GM12864 (cell line): ENCODE measurements at regions not wholly inside any gene's neighbourhood (a gene's known extent, or its start where the extent isn't known, plus 50 kb on each side); places are given as distances from the start of the nearest gene placed in this dataset.

Experiments used
- DNase-seq: peaks from one replicate; pipeline ENCODE4 v3.0.0-alpha.2; 2011; ENCODE audit warnings: low read depth
- H3K4me3 ChIP-seq: 2 replicates; pipeline ENCODE4 v1.5.1; 2011; ENCODE audit warnings: mild to moderate bottlenecking, low read depth, low read length, control low read depth
- CTCF ChIP-seq: IDR thresholded peaks from 2 replicates; pipeline ENCODE4 v1.5.1; 2011; ENCODE audit warnings: low read depth, mild to moderate bottlenecking, moderate library complexity, low read length, control low read depth, inconsistent platforms; ENCODE audit errors: missing control alignments

GRCh38 chr18:40108596-40108995, 1846.4 kb upstream of the PIK3C3 start:
- no peak for TF ChIP-seq CTCF
- no peak for DNase-seq

GRCh38 chr18:40102903-40103302, 1852.1 kb upstream of the PIK3C3 start:
- no peak for TF ChIP-seq CTCF
- DNase-seq = no peak
- H3K4me3 ChIP-seq = no peak overlapping the region

More at GRCh38 chr18:40108596-40108995, 1846.4 kb upstream of the PIK3C3 start:
- no peak overlapping the region for H3K4me3 ChIP-seq

GRCh38 chr18:40099641-40100040, 1855.4 kb upstream of the PIK3C3 start:
- TF ChIP-seq CTCF = no peak
- no peak for DNase-seq
- no peak overlapping the region for H3K4me3 ChIP-seq

GRCh38 chr18:40096675-40097074, 1858.4 kb upstream of the PIK3C3 start:
- no peak for TF ChIP-seq CTCF
- no peak overlapping the region for H3K4me3 ChIP-seq
- no peak for DNase-seq

GRCh38 chr18:40094441-40094840, 1860.6 kb upstream of the PIK3C3 start:
- no peak for DNase-seq
- no peak overlapping the region for H3K4me3 ChIP-seq
- no peak for TF ChIP-seq CTCF

- no peak for TF ChIP-seq CTCF
- H3K4me3 ChIP-seq = no peak overlapping the region
- no peak for DNase-seq
Measured at GRCh38 chr18:40088130-40088529, 1866.9 kb upstream of the PIK3C3 start.

- TF ChIP-seq CTCF = no peak
- no peak for DNase-seq
- no peak overlapping the region for H3K4me3 ChIP-seq
Measured at GRCh38 chr18:40079786-40080185, 1875.2 kb upstream of the PIK3C3 start.
